ENCODE measurements at regions not wholly inside any gene's neighbourhood (a gene's known extent, or its start where the extent isn't known, plus 50 kb on each side); places are given as distances from the start of the nearest gene placed in this dataset.

DNA sequence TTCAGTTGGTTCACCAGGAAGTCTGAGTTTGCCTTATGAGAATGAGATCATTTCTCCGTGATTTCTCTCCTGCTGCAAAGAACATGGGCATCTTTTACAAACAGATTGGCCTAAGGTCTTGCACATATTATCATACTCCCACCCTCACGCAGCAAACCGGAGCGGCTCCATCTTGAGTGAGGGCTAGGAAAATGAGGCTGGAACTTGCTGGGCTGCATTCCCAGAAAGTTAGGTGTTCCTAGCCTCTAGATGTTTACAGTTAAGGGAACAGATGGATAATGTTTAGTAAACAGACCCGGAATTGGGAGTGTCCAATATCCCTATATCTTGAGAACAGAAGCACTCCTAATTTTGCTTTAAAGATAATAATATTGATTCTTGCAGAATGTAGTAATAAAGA is 247.9 kb upstream of the VCX3A start:
- no peak for TF ChIP-seq CTCF (IDR thresholded peaks at IDR 0.05; ENCODE audit: low read depth, low read length)
- Histone ChIP-seq H3K9me3 (ENCODE audit: control insufficient read depth, insufficient read depth, low read length) (no peaks in the 10 kb centered on the region), H3K27ac (ENCODE audit: low read depth, low read length) (no peak overlapping the region), H3K27me3 (ENCODE audit: control insufficient read depth, insufficient read depth, low read length) (no peaks in the 10 kb centered on the region), H3K4me3 (ENCODE audit: low read depth, low read length) (no peak overlapping the region)
- no peak for DNase-seq (ENCODE audit: low read depth, low spot score)
- ChIA-PET CTCF (no interaction called here), POLR2A (no interaction called here)

- TF ChIP-seq CTCF (IDR thresholded peaks at IDR 0.05; ENCODE audit: low read depth, low read length) = no peak
- POLR2A ChIA-PET = no interaction called here
These were observed 243.9 kb upstream of the VCX3A start for GRCh38 chrX:6778544-6779503.

DNA sequence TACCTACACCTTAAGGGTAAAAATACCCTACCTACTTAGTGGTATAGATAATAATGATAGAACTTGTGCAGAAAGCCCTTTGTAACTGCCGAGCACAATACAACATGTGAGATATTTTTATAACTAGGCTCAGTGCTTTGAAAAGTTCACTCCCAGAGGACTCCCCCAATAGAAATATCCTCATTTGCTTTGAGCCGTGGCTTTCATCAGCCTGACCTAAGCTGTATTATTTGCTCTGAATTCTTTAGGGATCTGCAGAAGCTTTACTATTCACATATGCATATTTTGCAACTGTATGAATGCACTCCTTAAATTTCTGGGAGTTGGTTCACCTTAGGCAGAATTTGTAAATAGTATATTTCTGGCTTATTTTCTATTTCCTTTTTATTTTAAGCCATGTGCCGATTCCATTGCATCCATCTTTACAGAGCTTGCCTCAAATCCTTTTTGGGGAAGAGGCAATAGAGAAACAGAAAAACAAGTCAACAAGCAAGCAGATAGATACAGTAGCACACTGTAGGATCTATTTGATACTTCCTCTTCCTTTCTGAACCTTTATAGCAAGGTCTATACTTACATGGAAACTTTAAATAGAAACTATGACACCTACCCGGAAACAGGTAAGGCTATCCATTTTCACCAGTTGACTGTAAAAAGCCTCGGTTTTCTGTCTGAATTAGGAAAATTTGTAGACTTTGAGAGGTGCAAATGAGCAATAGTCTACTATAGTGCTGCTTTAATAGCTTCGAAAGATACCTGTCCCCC is 242.5 kb upstream of the VCX3A start:
- POLR2A ChIA-PET = no interaction called here

More at GRCh38 chrX:6778544-6779503, 243.9 kb upstream of the VCX3A start:
- Histone ChIP-seq H3K27me3 (ENCODE audit: control insufficient read depth, insufficient read depth, low read length) (no peaks in the 10 kb centered on the region), H3K27ac (ENCODE audit: low read depth, low read length) (no peak overlapping the region), H3K4me3 (ENCODE audit: low read depth, low read length) (no peak overlapping the region), H3K9me3 (ENCODE audit: control insufficient read depth, insufficient read depth, low read length) (no peaks in the 10 kb centered on the region)
- CTCF ChIA-PET = no interaction called here
- DNase-seq (ENCODE audit: low read depth, low spot score) = no peak

GRCh38 chrX:6770936-6771335 is 236.0 kb upstream of the VCX3A start:
- Histone ChIP-seq H3K9me3 (ENCODE audit: control insufficient read depth, insufficient read depth, low read length) (no peaks in the 10 kb centered on the region), H3K27ac (ENCODE audit: low read depth, low read length) (no peak overlapping the region), H3K4me3 (ENCODE audit: low read depth, low read length) (no peak overlapping the region), H3K27me3 (ENCODE audit: control insufficient read depth, insufficient read depth, low read length) (no peaks in the 10 kb centered on the region)
- POLR2A ChIA-PET = no interaction called here
- TF ChIP-seq CTCF (IDR thresholded peaks at IDR 0.05; ENCODE audit: low read depth, low read length) = no peak
- DNase-seq (ENCODE audit: low read depth, low spot score) = no peak
- CTCF ChIA-PET = no interaction called here

More for the DNA sequence above, 242.5 kb upstream of the VCX3A start:
- Histone ChIP-seq H3K27ac (ENCODE audit: low read depth, low read length) (no peak overlapping the region), H3K27me3 (ENCODE audit: control insufficient read depth, insufficient read depth, low read length) (no peaks in the 10 kb centered on the region), H3K9me3 (ENCODE audit: control insufficient read depth, insufficient read depth, low read length) (no peaks in the 10 kb centered on the region), H3K4me3 (ENCODE audit: low read depth, low read length) (no peak overlapping the region)
- CTCF ChIA-PET = no interaction called here
- TF ChIP-seq CTCF (IDR thresholded peaks at IDR 0.05; ENCODE audit: low read depth, low read length) = no peak
- DNase-seq (ENCODE audit: low read depth, low spot score) = no peak

GRCh38 chrX:6768881-6769280 is 234.0 kb upstream of the VCX3A start:
- CTCF ChIA-PET = no interaction called here
- Histone ChIP-seq H3K27me3 (ENCODE audit: control insufficient read depth, insufficient read depth, low read length) (no peaks in the 10 kb centered on the region), H3K27ac (ENCODE audit: low read depth, low read length) (no peak overlapping the region), H3K9me3 (ENCODE audit: control insufficient read depth, insufficient read depth, low read length) (no peaks in the 10 kb centered on the region), H3K4me3 (ENCODE audit: low read depth, low read length) (no peak overlapping the region)
- TF ChIP-seq CTCF (IDR thresholded peaks at IDR 0.05; ENCODE audit: low read depth, low read length) = no peak
- DNase-seq (ENCODE audit: low read depth, low spot score) = no peak
- POLR2A ChIA-PET = no interaction called here
